DND-41 (cell line): ENCODE measurements at regions not wholly inside any gene's neighbourhood (a gene's known extent, or its start where the extent isn't known, plus 50 kb on each side); places are given as distances from the start of the nearest gene placed in this dataset.

Experiments used
- ATAC-seq: fragments of 200-7000 bp; cut with Tn5 transposase; 3 replicates; pipeline ENCODE4 v1.9.1; 2021; ENCODE audit warnings: low read depth; ENCODE audit not compliant: insufficient read depth
- DNase-seq: peaks from one replicate; pipeline ENCODE4 v3.0.0-alpha.2; 2020
- H2AFZ ChIP-seq: 2 replicates; pipeline ENCODE4 v1.6.0; 2012; ENCODE audit warnings: low read depth, low read length
- H3K27ac ChIP-seq: 2 replicates; pipeline ENCODE4 v1.5.1; 2012; ENCODE audit warnings: low read length, inconsistent platforms
- H3K27me3 ChIP-seq: fragments of 200-600 bp; sonication (generic); 2 replicates; pipeline ENCODE4 v1.6.0; 2012; ENCODE audit warnings: low read length, mild to moderate bottlenecking, inconsistent platforms; ENCODE audit not compliant: insufficient read depth, poor library complexity
- H3K36me3 ChIP-seq: 2 replicates; pipeline ENCODE4 v1.5.1; 2012; ENCODE audit warnings: low read length, inconsistent platforms; ENCODE audit not compliant: insufficient read depth
- H3K4me1 ChIP-seq: 2 replicates; pipeline ENCODE4 v1.5.1; 2012; ENCODE audit warnings: mild to moderate bottlenecking, low read length; ENCODE audit not compliant: insufficient read depth
- H3K4me2 ChIP-seq: 2 replicates; pipeline ENCODE4 v1.6.0; 2012; ENCODE audit warnings: mild to moderate bottlenecking, moderate library complexity, low read length, inconsistent platforms; ENCODE audit not compliant: insufficient read depth
- H3K4me3 ChIP-seq, 2 experiments: fragments of 200-600 bp in 1 of 2; shearing (Covaris generic) in 1 of 2; 2 replicates each; pipeline ENCODE4 v1.5.1; 2012 to 2016; ENCODE audit warnings: inconsistent platforms in 2 of 2, low read length in 2 of 2, mild to moderate bottlenecking in 2 of 2, low read depth in 1 of 2, moderate library complexity in 1 of 2
- H3K79me2 ChIP-seq: 2 replicates; pipeline ENCODE4 v1.6.0; 2012; ENCODE audit warnings: low read length, inconsistent platforms; ENCODE audit not compliant: insufficient read depth
- H3K9ac ChIP-seq: 2 replicates; pipeline ENCODE4 v1.6.0; 2012; ENCODE audit warnings: low read depth, mild to moderate bottlenecking, inconsistent platforms, low read length, moderate library complexity
- H3K9me3 ChIP-seq: 2 replicates; pipeline ENCODE4 v1.5.1; 2012; ENCODE audit warnings: low read length, moderate library complexity, mild to moderate bottlenecking, inconsistent platforms; ENCODE audit not compliant: insufficient read depth, severe bottlenecking
- H4K20me1 ChIP-seq: 2 replicates; pipeline ENCODE4 v1.6.0; 2012; ENCODE audit warnings: low read length; ENCODE audit not compliant: insufficient read depth
- EZH2 ChIP-seq: IDR thresholded peaks from 3 replicates; pipeline ENCODE4 v1.6.1; 2012; ENCODE audit warnings: borderline replicate concordance, low read depth, mild to moderate bottlenecking, moderate library complexity, low read length, inconsistent platforms; ENCODE audit not compliant: severe bottlenecking
- TF ChIP-seq, protein P1 (sequence below): IDR thresholded peaks from 2 replicates; pipeline ENCODE4 v1.5.1; 2012; ENCODE audit warnings: borderline replicate concordance, low read length, moderate library complexity, mild to moderate bottlenecking; ENCODE audit not compliant: poor library complexity, severe bottlenecking; ENCODE audit errors: extremely low read depth

DNA sequence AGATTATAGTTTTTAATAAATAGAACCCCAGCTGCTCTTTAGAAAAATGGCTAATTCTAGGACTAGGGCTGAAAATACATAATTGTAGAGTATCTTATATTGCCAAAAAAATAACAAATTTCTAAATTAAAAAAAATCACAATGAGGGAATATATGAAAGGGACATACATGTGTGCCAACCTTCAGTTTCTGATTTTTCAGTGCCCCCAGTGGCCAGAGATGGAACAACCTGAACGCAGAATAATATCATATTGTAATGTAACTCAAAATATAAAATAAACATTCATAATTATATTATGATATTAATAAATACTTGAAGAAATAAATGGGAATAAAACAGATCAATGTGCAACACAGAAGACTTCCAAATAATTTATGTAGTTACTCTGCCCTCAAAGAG is 460.5 kb downstream of the ZNF385D start:
- TF ChIP-seq, protein P1, sequence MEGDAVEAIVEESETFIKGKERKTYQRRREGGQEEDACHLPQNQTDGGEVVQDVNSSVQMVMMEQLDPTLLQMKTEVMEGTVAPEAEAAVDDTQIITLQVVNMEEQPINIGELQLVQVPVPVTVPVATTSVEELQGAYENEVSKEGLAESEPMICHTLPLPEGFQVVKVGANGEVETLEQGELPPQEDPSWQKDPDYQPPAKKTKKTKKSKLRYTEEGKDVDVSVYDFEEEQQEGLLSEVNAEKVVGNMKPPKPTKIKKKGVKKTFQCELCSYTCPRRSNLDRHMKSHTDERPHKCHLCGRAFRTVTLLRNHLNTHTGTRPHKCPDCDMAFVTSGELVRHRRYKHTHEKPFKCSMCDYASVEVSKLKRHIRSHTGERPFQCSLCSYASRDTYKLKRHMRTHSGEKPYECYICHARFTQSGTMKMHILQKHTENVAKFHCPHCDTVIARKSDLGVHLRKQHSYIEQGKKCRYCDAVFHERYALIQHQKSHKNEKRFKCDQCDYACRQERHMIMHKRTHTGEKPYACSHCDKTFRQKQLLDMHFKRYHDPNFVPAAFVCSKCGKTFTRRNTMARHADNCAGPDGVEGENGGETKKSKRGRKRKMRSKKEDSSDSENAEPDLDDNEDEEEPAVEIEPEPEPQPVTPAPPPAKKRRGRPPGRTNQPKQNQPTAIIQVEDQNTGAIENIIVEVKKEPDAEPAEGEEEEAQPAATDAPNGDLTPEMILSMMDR: peak; percentile 37
- TF ChIP-seq EZH2: no peak
- no peak overlapping the region for H2AFZ ChIP-seq
- H3K4me3 ChIP-seq: no peak overlapping the region
- no peak overlapping the region for H3K4me2 ChIP-seq
- no peaks in the 10 kb centered on the region for H3K4me1 ChIP-seq
- DNase-seq: no peak
- no peak overlapping the region for H3K9ac ChIP-seq
- no peaks in the 10 kb centered on the region for H3K9me3 ChIP-seq
- no peaks in the 10 kb centered on the region for H3K27me3 ChIP-seq
- H3K36me3 ChIP-seq: no peaks in the 10 kb centered on the region
- ATAC-seq: no peak
- no peaks in the 10 kb centered on the region for H3K79me2 ChIP-seq
- H4K20me1 ChIP-seq: no peaks in the 10 kb centered on the region
- no peak overlapping the region for H3K27ac ChIP-seq

DNA sequence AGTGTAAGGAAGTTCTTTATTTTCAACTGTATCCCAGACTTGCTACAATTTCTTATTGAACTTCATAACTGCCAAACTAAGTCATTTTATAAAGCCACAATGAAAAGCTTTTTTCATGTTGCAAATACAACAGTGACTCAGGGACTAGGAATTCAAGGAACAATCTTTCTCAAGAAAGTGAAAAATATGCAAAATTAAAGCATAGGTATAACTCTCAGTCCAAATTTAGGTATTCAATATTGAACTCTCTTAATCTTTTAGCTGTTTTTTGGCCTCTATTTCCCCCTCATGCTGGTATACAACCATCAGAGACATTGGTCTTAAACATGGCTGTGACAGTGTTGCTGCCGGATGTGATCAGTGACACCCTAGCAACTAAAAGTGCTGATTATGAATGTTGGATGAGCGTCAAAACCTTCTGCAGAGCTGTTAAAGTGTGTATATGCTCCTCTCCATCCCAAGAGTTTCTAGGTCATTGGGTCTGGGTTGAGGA is 476.9 kb downstream of the ZNF385D start:
- TF ChIP-seq EZH2: no peak
- TF ChIP-seq, protein P1: no peak
- Histone ChIP-seq H3K27ac (no peak overlapping the region), H3K4me3 (no peak overlapping the region)

DNA sequence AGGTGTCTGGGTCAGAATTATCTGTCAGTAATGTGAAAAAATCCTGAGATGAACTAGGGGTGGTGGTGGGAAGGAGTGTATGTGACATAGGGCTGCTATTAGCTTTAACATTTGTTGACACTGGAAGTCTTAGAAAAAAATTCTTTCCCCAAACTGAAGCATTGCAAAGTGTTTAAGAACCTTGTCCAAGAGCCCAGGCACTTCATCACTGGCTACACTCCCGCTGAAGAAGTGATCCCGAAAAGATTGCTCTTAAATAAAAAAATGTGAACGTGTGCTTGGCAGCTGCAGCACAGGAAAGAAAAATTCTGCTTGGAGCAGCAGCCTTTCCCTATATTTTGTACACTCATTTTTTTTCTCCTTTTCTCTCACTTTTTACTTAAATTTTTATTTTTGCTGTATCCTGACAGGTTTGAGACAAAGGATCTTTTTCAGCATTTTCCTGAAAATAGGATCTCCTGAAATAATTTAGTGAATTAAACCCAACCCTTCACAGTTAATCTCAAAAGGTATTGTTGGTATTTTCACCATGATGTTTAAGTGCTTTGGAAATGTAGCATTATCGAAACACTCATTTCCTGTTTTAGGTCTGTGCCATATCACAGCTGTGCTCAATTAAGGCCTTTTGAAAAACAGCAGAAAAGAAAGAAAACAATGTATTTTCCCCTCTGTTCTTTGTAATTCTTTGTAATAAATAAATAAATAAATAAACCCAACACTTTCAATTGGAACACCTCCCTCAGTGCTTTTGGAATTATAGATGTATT is 477.6 kb downstream of the ZNF385D start:
- no peaks in the 10 kb centered on the region for H3K27me3 ChIP-seq
- ATAC-seq (no peak), DNase-seq (no peak)
- H3K36me3 ChIP-seq: no peaks in the 10 kb centered on the region
- no peak overlapping the region for H2AFZ ChIP-seq
- no peak overlapping the region for H3K4me3 ChIP-seq
- TF ChIP-seq, protein P1: no peak
- TF ChIP-seq EZH2: no peak
- no peak overlapping the region for H3K9ac ChIP-seq
- no peak overlapping the region for H3K4me2 ChIP-seq
- no peaks in the 10 kb centered on the region for H3K79me2 ChIP-seq
- no peak overlapping the region for H3K27ac ChIP-seq
- no peaks in the 10 kb centered on the region for H3K4me1 ChIP-seq
- H3K9me3 ChIP-seq: no peaks in the 10 kb centered on the region
- H4K20me1 ChIP-seq: no peaks in the 10 kb centered on the region

More for the DNA sequence above, 476.9 kb downstream of the ZNF385D start:
- Histone ChIP-seq H2AFZ (no peak overlapping the region), H4K20me1 (no peaks in the 10 kb centered on the region), H3K4me2 (no peak overlapping the region), H3K9me3 (no peaks in the 10 kb centered on the region), H3K27me3 (no peaks in the 10 kb centered on the region), H3K4me1 (no peaks in the 10 kb centered on the region), H3K9ac (no peak overlapping the region), H3K36me3 (no peaks in the 10 kb centered on the region), H3K79me2 (no peaks in the 10 kb centered on the region)
- DNase-seq (no peak), ATAC-seq (no peak)
